Thyroid gland (tissue), 4 donors: ENCODE measurements at regions not wholly inside any gene's neighbourhood (a gene's known extent, or its start where the extent isn't known, plus 50 kb on each side); places are given as distances from the start of the nearest gene placed in this dataset.
"Not testable (repeated sequence)": the region's sequence is repeated elsewhere in the genome, so short reads cannot be mapped to it uniquely, and the experiment has no call there.

Experiments
- DNase-seq, 2 donors: peaks; one replicate each; pipeline ENCODE4 v3.0.0-alpha.2; 2019
- H3K27ac ChIP-seq, 3 donors: fragments of 200-600 bp; sonication (generic); 1 replicate in 2 of 3; 2 replicates in 1 of 3; pipeline ENCODE4 v1.5.1; 2016 to 2019; ENCODE audit warnings: mild to moderate bottlenecking in 1 of 3, moderate library complexity in 1 of 3
- H3K27me3 ChIP-seq: fragments of 200-600 bp; sonication (generic); one replicate; pipeline ENCODE4 v1.5.1; 2019
- H3K36me3 ChIP-seq, 2 donors: fragments of 200-600 bp; sonication (generic); one replicate each; pipeline ENCODE4 v1.5.1; 2016 to 2019
- H3K4me1 ChIP-seq, 2 donors: fragments of 200-600 bp; sonication (generic); one replicate each; pipeline ENCODE4 v1.5.1; 2017 to 2019
- H3K4me3 ChIP-seq, 3 donors: fragments of 200-600 bp; sonication (generic); replicated peaks in 1 of 3; 1 replicate in 2 of 3; 2 replicates in 1 of 3; pipeline ENCODE4 v1.5.1; 2016; ENCODE audit warnings: mild to moderate bottlenecking in 1 of 3
- H3K9me3 ChIP-seq: fragments of 200-600 bp; sonication (generic); one replicate; pipeline ENCODE4 v1.5.1; 2017
- CTCF ChIP-seq, 6 experiments: fragments of 200-600 bp in 3 of 6; fragments of 450-650 bp in 3 of 6; sonication (generic) in 3 of 6; IDR thresholded peaks; one replicate each; pipeline ENCODE4 v1.5.1; 2016 to 2019; ENCODE audit warnings: antibody characterized with exemption in 6 of 6, mild to moderate bottlenecking in 2 of 6, inconsistent platforms in 1 of 6, moderate library complexity in 1 of 6
- POLR2A ChIP-seq, 2 donors: fragments of 450-650 bp; IDR thresholded peaks; one replicate each; pipeline ENCODE4 v1.6.1; 2017; ENCODE audit warnings: antibody characterized with exemption in 2 of 2, mild to moderate bottlenecking in 2 of 2, moderate library complexity in 1 of 2
- WGBS, 2 donors: methylation state at CpG; one replicate each; pipeline ENCODE4 v1.1.5; 2017; 5-methylcytosine and 5-hydroxymethylcytosine counted together
- intact Hi-C: fragments of 100-400 bp; cut with DNase I; formaldehyde crosslinking; loops from one replicate; pipeline ENCODE4 v1.15.1; 2023

- TF ChIP-seq POLR2A (IDR thresholded peaks at IDR 0.05) (no peak), CTCF (IDR thresholded peaks at IDR 0.05) (no peak)
- no peak overlapping the region for H3K4me3 ChIP-seq
- peaks cover 0 to 4% of the 10 kb centered on the region in 2 donors for H3K4me1 ChIP-seq
- H3K27me3 ChIP-seq: no peaks in the 10 kb centered on the region
- H3K36me3 ChIP-seq: no peaks in the 10 kb centered on the region
- H3K27ac ChIP-seq: no peak overlapping the region
- DNase-seq: no peak
- no peaks in the 10 kb centered on the region for H3K9me3 ChIP-seq
- 73 to 79% methylated on average over 4 of the region's 4 CpGs for WGBS, 2 donors
- intact Hi-C loops: no loop called here
Observed at GRCh38 chr22:48061726-48062125, 1299.3 kb downstream of the TBC1D22A start.

- intact Hi-C loops: no loop called here
- Histone ChIP-seq H3K4me3 (no peak overlapping the region), H3K9me3 (no peaks in the 10 kb centered on the region), H3K27me3 (no peaks in the 10 kb centered on the region), H3K36me3 (no peaks in the 10 kb centered on the region), H3K4me1 (no peaks in the 10 kb centered on the region), H3K27ac (no peak overlapping the region)
- 81 to 85% methylated on average over 7 of the region's 7 CpGs for WGBS, 2 donors
- no peak for TF ChIP-seq CTCF (IDR thresholded peaks at IDR 0.05)
- no peak for DNase-seq
Observed at GRCh38 chr22:48060266-48060665, 1297.8 kb downstream of the TBC1D22A start.

- DNase-seq, intact Hi-C loops, H3K4me1 ChIP-seq, H3K27me3 ChIP-seq, H3K36me3 ChIP-seq, H3K9me3 ChIP-seq, H3K4me3 ChIP-seq, H3K27ac ChIP-seq: not testable (repeated sequence)
- WGBS, 2 donors: 96 to 99% methylated on average over 4 of the region's 4 CpGs
Observed at GRCh38 chr22:48059521-48059920, 1297.1 kb downstream of the TBC1D22A start.

- Histone ChIP-seq H3K4me1 (no peaks in the 10 kb centered on the region), H3K9me3 (no peaks in the 10 kb centered on the region), H3K36me3 (no peaks in the 10 kb centered on the region), H3K4me3 (no peak overlapping the region), H3K27me3 (no peaks in the 10 kb centered on the region), H3K27ac (no peak overlapping the region)
- intact Hi-C loops: no loop called here
- WGBS, 2 donors: 83 to 84% methylated on average over 22 of the region's 22 CpGs
- no peak for TF ChIP-seq CTCF (IDR thresholded peaks at IDR 0.05)
- no peak for TF ChIP-seq POLR2A (IDR thresholded peaks at IDR 0.05)
- DNase-seq: no peak
Observed at GRCh38 chr22:48057116-48057835, 1294.8 kb downstream of the TBC1D22A start.

- intact Hi-C loops: no loop called here
- TF ChIP-seq POLR2A (IDR thresholded peaks at IDR 0.05): no peak
- H3K4me1 ChIP-seq: no peaks in the 10 kb centered on the region
- no peak for DNase-seq
- WGBS, 2 donors: 88 to 92% methylated on average over 11 of the region's 11 CpGs
- H3K9me3 ChIP-seq: no peaks in the 10 kb centered on the region
- H3K36me3 ChIP-seq: no peaks in the 10 kb centered on the region
- H3K27ac ChIP-seq: no peak overlapping the region
- H3K4me3 ChIP-seq: no peak overlapping the region
- H3K27me3 ChIP-seq: no peaks in the 10 kb centered on the region
Observed at GRCh38 chr22:48055827-48056226, 1293.4 kb downstream of the TBC1D22A start.

GRCh38 chr22:48055185-48055584 is 1292.7 kb downstream of the TBC1D22A start:
- no peak for DNase-seq
- Histone ChIP-seq H3K36me3 (no peaks in the 10 kb centered on the region), H3K4me1 (no peaks in the 10 kb centered on the region), H3K4me3 (no peak overlapping the region), H3K27me3 (no peaks in the 10 kb centered on the region), H3K9me3 (no peaks in the 10 kb centered on the region), H3K27ac (no peak overlapping the region)
- TF ChIP-seq POLR2A (IDR thresholded peaks at IDR 0.05) (no peak), CTCF (IDR thresholded peaks at IDR 0.05) (no peak)
- intact Hi-C loops: no loop called here
- WGBS, 2 donors: 90 to 94% methylated on average over 1 of the region's 1 CpG
